GM23338 (cell line): ENCODE measurements at regions not wholly inside any gene's neighbourhood (a gene's known extent, or its start where the extent isn't known, plus 50 kb on each side); places are given as distances from the start of the nearest gene placed in this dataset.
"Not testable (repeated sequence)": the region's sequence is repeated elsewhere in the genome, so short reads cannot be mapped to it uniquely, and the experiment has no call there.

Source experiments
- ATAC-seq: fragments of 200-7000 bp; cut with Tn5 transposase; 3 replicates; pipeline ENCODE4 v1.9.1; 2020
- DNase-seq: peaks from one replicate; pipeline ENCODE4 v3.0.0-alpha.2; 2015; ENCODE audit warnings: low spot score
- H2AFZ ChIP-seq: fragments of 200-600 bp; sonication (generic); 2 replicates; pipeline ENCODE4 v1.8.0; 2016; ENCODE audit warnings: antibody characterized with exemption, mild to moderate bottlenecking, moderate library complexity
- H3F3A ChIP-seq: fragments of 200-600 bp; sonication (generic); replicated peaks from 2 replicates; pipeline ENCODE4 v1.8.0; 2017; ENCODE audit warnings: antibody characterized with exemption, mixed run types, low read depth
- H3K27ac ChIP-seq: fragments of 200-600 bp; sonication (generic); 2 replicates; pipeline ENCODE4 v1.6.1; 2016; ENCODE audit warnings: low read depth
- H3K27me3 ChIP-seq: fragments of 200-600 bp; sonication (generic); 2 replicates; pipeline ENCODE4 v1.8.0; 2016; ENCODE audit warnings: mild to moderate bottlenecking, mixed run types, moderate library complexity; ENCODE audit not compliant: insufficient read depth
- H3K36me3 ChIP-seq: fragments of 200-600 bp; sonication (generic); 2 replicates; pipeline ENCODE4 v1.8.0; 2016; ENCODE audit warnings: mild to moderate bottlenecking; ENCODE audit not compliant: insufficient read depth
- H3K4me1 ChIP-seq: fragments of 200-600 bp; sonication (generic); 2 replicates; pipeline ENCODE4 v1.8.0; 2016; ENCODE audit warnings: mild to moderate bottlenecking, moderate library complexity; ENCODE audit not compliant: insufficient read depth
- H3K4me2 ChIP-seq: fragments of 200-600 bp; sonication (generic); 2 replicates; pipeline ENCODE4 v1.7.1; 2017; ENCODE audit warnings: mixed run types
- H3K4me3 ChIP-seq: fragments of 200-600 bp; sonication (generic); 2 replicates; pipeline ENCODE4 v1.6.1; 2016; ENCODE audit warnings: mixed run types
- H3K79me2 ChIP-seq: fragments of 200-600 bp; sonication (generic); replicated peaks from 2 replicates; pipeline ENCODE4 v1.8.0; 2017; ENCODE audit warnings: mild to moderate bottlenecking; ENCODE audit not compliant: insufficient read depth
- H3K9me2 ChIP-seq: fragments of 200-600 bp; sonication (generic); 2 replicates; pipeline ENCODE4 v1.8.0; 2017; ENCODE audit not compliant: insufficient read depth
- H4K20me1 ChIP-seq: fragments of 200-600 bp; sonication (generic); replicated peaks from 2 replicates; pipeline ENCODE4 v1.8.0; 2017; ENCODE audit warnings: mild to moderate bottlenecking; ENCODE audit not compliant: insufficient read depth
- H3K27ac Mint-ChIP-seq: 2 replicates; pipeline ENCODE4 v1.8.0; 2020; ENCODE audit warnings: inconsistent platforms, mild to moderate bottlenecking, moderate library complexity, mixed read lengths
- H3K27me3 Mint-ChIP-seq: 3 replicates; pipeline ENCODE4 v1.8.0; 2022; ENCODE audit warnings: low read depth, mild to moderate bottlenecking, moderate library complexity, mixed read lengths, inconsistent platforms; ENCODE audit not compliant: insufficient read depth, poor library complexity
- H3K36me3 Mint-ChIP-seq: 3 replicates; pipeline ENCODE4 v1.8.0; 2021; ENCODE audit warnings: low read depth, mild to moderate bottlenecking, inconsistent platforms, moderate library complexity, mixed read lengths
- H3K4me1 Mint-ChIP-seq: 3 replicates; pipeline ENCODE4 v1.8.0; 2020; ENCODE audit warnings: mild to moderate bottlenecking, inconsistent platforms, mixed read lengths
- H3K4me3 Mint-ChIP-seq: 3 replicates; pipeline ENCODE4 v1.8.0; 2021; ENCODE audit warnings: moderate library complexity, mild to moderate bottlenecking, inconsistent platforms, mixed read lengths
- H3K9me3 Mint-ChIP-seq: 3 replicates; pipeline ENCODE4 v1.8.0; 2020; ENCODE audit warnings: moderate library complexity, mild to moderate bottlenecking, inconsistent platforms, mixed read lengths
- CREB1 ChIP-seq: fragments of 250-450 bp; sonication (Bioruptor Pico); IDR thresholded peaks from 2 replicates; pipeline ENCODE4 v1.5.0; 2020; ENCODE audit warnings: low read depth, mild to moderate bottlenecking, moderate library complexity
- EZH2 ChIP-seq: fragments of 200-600 bp; sonication (generic); IDR thresholded peaks from one replicate; pipeline ENCODE4 v1.8.0; 2017; ENCODE audit warnings: antibody characterized with exemption, mild to moderate bottlenecking, low read depth; ENCODE audit not compliant: unreplicated experiment
- JUNB ChIP-seq: IDR thresholded peaks from one replicate; pipeline ENCODE4 v1.6.1; 2016; ENCODE audit warnings: antibody characterized with exemption; ENCODE audit not compliant: unreplicated experiment
- NANOG ChIP-seq: IDR thresholded peaks from 2 replicates; pipeline ENCODE4 v1.6.1; 2016; ENCODE audit warnings: antibody characterized with exemption, borderline replicate concordance
- POLR2AphosphoS5 ChIP-seq: IDR thresholded peaks from 2 replicates; pipeline ENCODE4 v1.6.1; 2016; ENCODE audit warnings: antibody characterized with exemption, low read depth
- STAT1 ChIP-seq: IDR thresholded peaks from one replicate; pipeline ENCODE4 v1.6.1; 2016; ENCODE audit warnings: antibody characterized with exemption; ENCODE audit not compliant: unreplicated experiment
- ZNF331 ChIP-seq: fragments of 250-450 bp; sonication (Bioruptor Pico); IDR thresholded peaks from 2 replicates; pipeline ENCODE4 v1.5.0; 2020; ENCODE audit warnings: low read depth, mild to moderate bottlenecking, moderate library complexity
- TF ChIP-seq, protein P1 (sequence below): fragments of 250-450 bp; sonication (Bioruptor Pico); IDR thresholded peaks from 2 replicates; pipeline ENCODE4 v1.5.0; 2020; ENCODE audit warnings: mild to moderate bottlenecking, moderate library complexity
- TF ChIP-seq, protein P2 (sequence below): IDR thresholded peaks from one replicate; pipeline ENCODE4 v1.6.1; 2018; ENCODE audit warnings: antibody characterized with exemption; ENCODE audit not compliant: unreplicated experiment
- TF ChIP-seq, protein P3 (sequence below): IDR thresholded peaks from 2 replicates; pipeline ENCODE4 v1.6.1; 2016; ENCODE audit warnings: antibody characterized with exemption

- TF ChIP-seq, protein P1, sequence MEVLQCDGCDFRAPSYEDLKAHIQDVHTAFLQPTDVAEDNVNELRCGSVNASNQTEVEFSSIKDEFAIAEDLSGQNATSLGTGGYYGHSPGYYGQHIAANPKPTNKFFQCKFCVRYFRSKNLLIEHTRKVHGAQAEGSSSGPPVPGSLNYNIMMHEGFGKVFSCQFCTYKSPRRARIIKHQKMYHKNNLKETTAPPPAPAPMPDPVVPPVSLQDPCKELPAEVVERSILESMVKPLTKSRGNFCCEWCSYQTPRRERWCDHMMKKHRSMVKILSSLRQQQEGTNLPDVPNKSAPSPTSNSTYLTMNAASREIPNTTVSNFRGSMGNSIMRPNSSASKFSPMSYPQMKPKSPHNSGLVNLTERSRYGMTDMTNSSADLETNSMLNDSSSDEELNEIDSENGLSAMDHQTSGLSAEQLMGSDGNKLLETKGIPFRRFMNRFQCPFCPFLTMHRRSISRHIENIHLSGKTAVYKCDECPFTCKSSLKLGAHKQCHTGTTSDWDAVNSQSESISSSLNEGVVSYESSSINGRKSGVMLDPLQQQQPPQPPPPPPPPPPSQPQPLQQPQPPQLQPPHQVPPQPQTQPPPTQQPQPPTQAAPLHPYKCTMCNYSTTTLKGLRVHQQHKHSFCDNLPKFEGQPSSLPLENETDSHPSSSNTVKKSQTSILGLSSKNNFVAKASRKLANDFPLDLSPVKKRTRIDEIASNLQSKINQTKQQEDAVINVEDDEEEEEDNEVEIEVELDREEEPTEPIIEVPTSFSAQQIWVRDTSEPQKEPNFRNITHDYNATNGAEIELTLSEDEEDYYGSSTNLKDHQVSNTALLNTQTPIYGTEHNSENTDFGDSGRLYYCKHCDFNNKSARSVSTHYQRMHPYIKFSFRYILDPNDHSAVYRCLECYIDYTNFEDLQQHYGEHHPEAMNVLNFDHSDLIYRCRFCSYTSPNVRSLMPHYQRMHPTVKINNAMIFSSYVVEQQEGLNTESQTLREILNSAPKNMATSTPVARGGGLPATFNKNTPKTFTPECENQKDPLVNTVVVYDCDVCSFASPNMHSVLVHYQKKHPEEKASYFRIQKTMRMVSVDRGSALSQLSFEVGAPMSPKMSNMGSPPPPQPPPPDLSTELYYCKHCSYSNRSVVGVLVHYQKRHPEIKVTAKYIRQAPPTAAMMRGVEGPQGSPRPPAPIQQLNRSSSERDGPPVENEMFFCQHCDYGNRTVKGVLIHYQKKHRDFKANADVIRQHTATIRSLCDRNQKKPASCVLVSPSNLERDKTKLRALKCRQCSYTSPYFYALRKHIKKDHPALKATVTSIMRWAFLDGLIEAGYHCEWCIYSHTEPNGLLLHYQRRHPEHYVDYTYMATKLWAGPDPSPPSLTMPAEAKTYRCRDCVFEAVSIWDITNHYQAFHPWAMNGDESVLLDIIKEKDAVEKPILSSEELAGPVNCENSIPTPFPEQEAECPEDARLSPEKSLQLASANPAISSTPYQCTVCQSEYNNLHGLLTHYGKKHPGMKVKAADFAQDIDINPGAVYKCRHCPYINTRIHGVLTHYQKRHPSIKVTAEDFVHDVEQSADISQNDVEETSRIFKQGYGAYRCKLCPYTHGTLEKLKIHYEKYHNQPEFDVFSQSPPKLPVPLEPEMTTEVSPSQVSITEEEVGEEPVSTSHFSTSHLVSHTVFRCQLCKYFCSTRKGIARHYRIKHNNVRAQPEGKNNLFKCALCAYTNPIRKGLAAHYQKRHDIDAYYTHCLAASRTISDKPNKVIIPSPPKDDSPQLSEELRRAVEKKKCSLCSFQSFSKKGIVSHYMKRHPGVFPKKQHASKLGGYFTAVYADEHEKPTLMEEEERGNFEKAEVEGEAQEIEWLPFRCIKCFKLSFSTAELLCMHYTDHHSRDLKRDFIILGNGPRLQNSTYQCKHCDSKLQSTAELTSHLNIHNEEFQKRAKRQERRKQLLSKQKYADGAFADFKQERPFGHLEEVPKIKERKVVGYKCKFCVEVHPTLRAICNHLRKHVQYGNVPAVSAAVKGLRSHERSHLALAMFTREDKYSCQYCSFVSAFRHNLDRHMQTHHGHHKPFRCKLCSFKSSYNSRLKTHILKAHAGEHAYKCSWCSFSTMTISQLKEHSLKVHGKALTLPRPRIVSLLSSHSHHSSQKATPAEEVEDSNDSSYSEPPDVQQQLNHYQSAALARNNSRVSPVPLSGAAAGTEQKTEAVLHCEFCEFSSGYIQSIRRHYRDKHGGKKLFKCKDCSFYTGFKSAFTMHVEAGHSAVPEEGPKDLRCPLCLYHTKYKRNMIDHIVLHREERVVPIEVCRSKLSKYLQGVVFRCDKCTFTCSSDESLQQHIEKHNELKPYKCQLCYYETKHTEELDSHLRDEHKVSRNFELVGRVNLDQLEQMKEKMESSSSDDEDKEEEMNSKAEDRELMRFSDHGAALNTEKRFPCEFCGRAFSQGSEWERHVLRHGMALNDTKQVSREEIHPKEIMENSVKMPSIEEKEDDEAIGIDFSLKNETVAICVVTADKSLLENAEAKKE (CRISPR knock-in tag) = no peak
These were observed 265.4 kb downstream of the ZWINT start (continued) for GRCh38 chr10:56095506-56096225.

DNA sequence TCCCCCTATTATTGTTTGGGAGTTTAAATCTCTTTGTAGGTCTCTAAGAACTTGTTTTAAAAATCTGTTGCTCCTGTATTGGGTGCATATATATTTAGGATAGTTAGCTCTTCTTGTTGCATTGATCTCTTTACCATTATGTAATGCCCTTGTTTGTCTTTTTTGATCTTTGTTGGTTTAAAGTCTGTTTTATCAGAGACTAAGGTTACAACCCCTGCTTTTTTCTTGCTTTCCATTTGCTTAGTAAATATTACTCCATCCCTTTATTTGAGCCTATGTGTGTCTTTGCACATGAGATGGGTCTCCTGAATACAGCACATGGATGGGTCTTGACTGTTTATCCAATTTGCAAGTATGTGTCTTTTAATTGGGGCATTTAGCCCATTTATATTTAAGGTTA, 267.4 kb downstream of the ZWINT start:
- H3K4me1 ChIP-seq, H3K79me2 ChIP-seq: not testable (repeated sequence)

DNA sequence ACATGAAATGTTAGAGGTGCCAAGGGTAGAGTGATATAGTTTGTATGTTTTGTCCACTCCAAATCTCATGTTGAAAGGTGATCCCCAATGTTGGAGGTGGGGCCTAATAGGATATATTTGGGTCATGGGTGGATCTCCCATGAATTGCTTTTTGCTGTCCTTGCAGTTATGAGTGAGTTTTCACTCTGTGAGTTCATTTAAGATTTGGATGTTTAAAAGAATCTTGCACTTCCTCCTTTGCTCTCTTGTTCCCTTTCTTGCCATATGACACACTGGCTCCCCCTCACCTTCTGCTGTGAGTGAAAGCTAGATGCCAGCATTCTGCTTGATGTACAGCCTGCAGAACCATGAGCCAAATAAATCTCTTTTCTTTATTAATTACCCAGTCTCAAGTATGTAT, 269.2 kb downstream of the ZWINT start:
- no peak overlapping the region for H3K4me3 Mint-ChIP-seq
- no peak for DNase-seq
- no peaks in the 10 kb centered on the region for H3K4me1 Mint-ChIP-seq
- TF ChIP-seq NANOG (no peak), ZNF331 (no peak), JUNB (no peak), EZH2 (no peak), STAT1 (no peak), CREB1 (CRISPR knock-in tag) (no peak), POLR2AphosphoS5 (no peak)
- TF ChIP-seq, protein P2, sequence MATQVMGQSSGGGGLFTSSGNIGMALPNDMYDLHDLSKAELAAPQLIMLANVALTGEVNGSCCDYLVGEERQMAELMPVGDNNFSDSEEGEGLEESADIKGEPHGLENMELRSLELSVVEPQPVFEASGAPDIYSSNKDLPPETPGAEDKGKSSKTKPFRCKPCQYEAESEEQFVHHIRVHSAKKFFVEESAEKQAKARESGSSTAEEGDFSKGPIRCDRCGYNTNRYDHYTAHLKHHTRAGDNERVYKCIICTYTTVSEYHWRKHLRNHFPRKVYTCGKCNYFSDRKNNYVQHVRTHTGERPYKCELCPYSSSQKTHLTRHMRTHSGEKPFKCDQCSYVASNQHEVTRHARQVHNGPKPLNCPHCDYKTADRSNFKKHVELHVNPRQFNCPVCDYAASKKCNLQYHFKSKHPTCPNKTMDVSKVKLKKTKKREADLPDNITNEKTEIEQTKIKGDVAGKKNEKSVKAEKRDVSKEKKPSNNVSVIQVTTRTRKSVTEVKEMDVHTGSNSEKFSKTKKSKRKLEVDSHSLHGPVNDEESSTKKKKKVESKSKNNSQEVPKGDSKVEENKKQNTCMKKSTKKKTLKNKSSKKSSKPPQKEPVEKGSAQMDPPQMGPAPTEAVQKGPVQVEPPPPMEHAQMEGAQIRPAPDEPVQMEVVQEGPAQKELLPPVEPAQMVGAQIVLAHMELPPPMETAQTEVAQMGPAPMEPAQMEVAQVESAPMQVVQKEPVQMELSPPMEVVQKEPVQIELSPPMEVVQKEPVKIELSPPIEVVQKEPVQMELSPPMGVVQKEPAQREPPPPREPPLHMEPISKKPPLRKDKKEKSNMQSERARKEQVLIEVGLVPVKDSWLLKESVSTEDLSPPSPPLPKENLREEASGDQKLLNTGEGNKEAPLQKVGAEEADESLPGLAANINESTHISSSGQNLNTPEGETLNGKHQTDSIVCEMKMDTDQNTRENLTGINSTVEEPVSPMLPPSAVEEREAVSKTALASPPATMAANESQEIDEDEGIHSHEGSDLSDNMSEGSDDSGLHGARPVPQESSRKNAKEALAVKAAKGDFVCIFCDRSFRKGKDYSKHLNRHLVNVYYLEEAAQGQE = no peak
- TF ChIP-seq, protein P3, sequence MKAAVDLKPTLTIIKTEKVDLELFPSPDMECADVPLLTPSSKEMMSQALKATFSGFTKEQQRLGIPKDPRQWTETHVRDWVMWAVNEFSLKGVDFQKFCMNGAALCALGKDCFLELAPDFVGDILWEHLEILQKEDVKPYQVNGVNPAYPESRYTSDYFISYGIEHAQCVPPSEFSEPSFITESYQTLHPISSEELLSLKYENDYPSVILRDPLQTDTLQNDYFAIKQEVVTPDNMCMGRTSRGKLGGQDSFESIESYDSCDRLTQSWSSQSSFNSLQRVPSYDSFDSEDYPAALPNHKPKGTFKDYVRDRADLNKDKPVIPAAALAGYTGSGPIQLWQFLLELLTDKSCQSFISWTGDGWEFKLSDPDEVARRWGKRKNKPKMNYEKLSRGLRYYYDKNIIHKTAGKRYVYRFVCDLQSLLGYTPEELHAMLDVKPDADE = no peak

More for the DNA sequence above, 267.4 kb downstream of the ZWINT start:
- not testable (repeated sequence) for H3K27ac ChIP-seq, DNase-seq, H3K4me2 ChIP-seq, H3K27me3 Mint-ChIP-seq, H3K9me2 ChIP-seq, H3K27me3 ChIP-seq, H3K4me3 ChIP-seq, H3F3A ChIP-seq, H3K27ac Mint-ChIP-seq, H3K4me1 Mint-ChIP-seq, H2AFZ ChIP-seq, ATAC-seq, H4K20me1 ChIP-seq, H3K4me3 Mint-ChIP-seq, H3K36me3 ChIP-seq
- peaks cover 19% of the 10 kb centered on the region for H3K36me3 Mint-ChIP-seq
- H3K9me3 Mint-ChIP-seq = peaks cover 30% of the 10 kb centered on the region

More for the DNA sequence above, 269.2 kb downstream of the ZWINT start:
- H4K20me1 ChIP-seq = no peaks in the 10 kb centered on the region
- H3K36me3 ChIP-seq = no peaks in the 10 kb centered on the region; the same call in 1 of the 2 replicates
- no peak overlapping the region for H3K4me2 ChIP-seq
- no peaks in the 10 kb centered on the region for H3K9me2 ChIP-seq
- Mint-ChIP-seq H3K9me3 (peaks cover 30% of the 10 kb centered on the region), H3K27me3 (peaks cover 2% of the 10 kb centered on the region), H3K27ac (no peak overlapping the region), H3K36me3 (peaks cover 19% of the 10 kb centered on the region)
- no peaks in the 10 kb centered on the region for H3K27me3 ChIP-seq
- no peak overlapping the region for H3K27ac ChIP-seq
- no peaks in the 10 kb centered on the region for H3F3A ChIP-seq
- no peaks in the 10 kb centered on the region for H3K79me2 ChIP-seq
- no peaks in the 10 kb centered on the region for H3K4me1 ChIP-seq
- no peak overlapping the region for H2AFZ ChIP-seq
- ATAC-seq = no peak
- no peak overlapping the region for H3K4me3 ChIP-seq
